Muscle layer of colon (tissue), 2 donors: ENCODE measurements at regions not wholly inside any gene's neighbourhood (a gene's known extent, or its start where the extent isn't known, plus 50 kb on each side); places are given as distances from the start of the nearest gene placed in this dataset.

Experiments
- H3K27ac ChIP-seq: one replicate; pipeline ENCODE4 v1.7.0; 2013; ENCODE audit warnings: low read depth, mild to moderate bottlenecking, low read length, moderate library complexity
- H3K27me3 ChIP-seq, 2 donors: one replicate each; pipeline ENCODE4 v1.7.0; 2013; ENCODE audit warnings: low read length in 2 of 2, mild to moderate bottlenecking in 2 of 2; ENCODE audit not compliant: insufficient read depth in 2 of 2, control insufficient read depth in 1 of 2
- H3K36me3 ChIP-seq: one replicate; pipeline ENCODE4 v1.7.0; 2013; ENCODE audit warnings: mild to moderate bottlenecking, low read length; ENCODE audit not compliant: insufficient read depth
- H3K4me1 ChIP-seq: one replicate; pipeline ENCODE4 v1.7.0; 2013; ENCODE audit warnings: mild to moderate bottlenecking, low read length; ENCODE audit not compliant: insufficient read depth
- H3K4me3 ChIP-seq, 2 donors: one replicate each; pipeline ENCODE4 v1.7.0; 2013; ENCODE audit warnings: low read length in 2 of 2, low read depth in 1 of 2, mild to moderate bottlenecking in 1 of 2, moderate library complexity in 1 of 2
- H3K9ac ChIP-seq: one replicate; pipeline ENCODE4 v1.7.0; 2013; ENCODE audit warnings: low read length
- H3K9me3 ChIP-seq: one replicate; pipeline ENCODE4 v1.7.0; 2013; ENCODE audit warnings: mild to moderate bottlenecking, low read length
- donor health status: abdominal sarcoma.
- donor health status: Adenocarcinoma of cecum.

GRCh38 chr16:72424757-72425156 lies 252.8 kb upstream of the PMFBP1 start:
- no peak overlapping the region for H3K4me3 ChIP-seq
- H3K27ac ChIP-seq: no peak overlapping the region
- no peaks in the 10 kb centered on the region for H3K4me1 ChIP-seq
- H3K36me3 ChIP-seq: no peaks in the 10 kb centered on the region
- no peaks in the 10 kb centered on the region for H3K27me3 ChIP-seq
- no peaks in the 10 kb centered on the region for H3K9me3 ChIP-seq
- H3K9ac ChIP-seq: no peak overlapping the region

GRCh38 chr16:72422308-72422897 lies 250.4 kb upstream of the PMFBP1 start:
- no peak overlapping the region for H3K27ac ChIP-seq
- H3K9ac ChIP-seq: no peak overlapping the region
- H3K36me3 ChIP-seq: no peaks in the 10 kb centered on the region
- no peaks in the 10 kb centered on the region for H3K9me3 ChIP-seq
- no peaks in the 10 kb centered on the region for H3K4me1 ChIP-seq
- no peaks in the 10 kb centered on the region for H3K27me3 ChIP-seq
- H3K4me3 ChIP-seq: no peak overlapping the region

- H3K36me3 ChIP-seq: no peaks in the 10 kb centered on the region
- no peak overlapping the region for H3K4me3 ChIP-seq
- no peaks in the 10 kb centered on the region for H3K4me1 ChIP-seq
- no peak overlapping the region for H3K27ac ChIP-seq
- H3K9me3 ChIP-seq: no peaks in the 10 kb centered on the region
- H3K9ac ChIP-seq: no peak overlapping the region
- no peaks in the 10 kb centered on the region for H3K27me3 ChIP-seq
Measured at GRCh38 chr16:72419638-72420037, 247.7 kb upstream of the PMFBP1 start.

- Histone ChIP-seq H3K9ac (no peak overlapping the region), H3K36me3 (no peaks in the 10 kb centered on the region), H3K27me3 (no peaks in the 10 kb centered on the region), H3K9me3 (no peaks in the 10 kb centered on the region), H3K4me1 (no peaks in the 10 kb centered on the region), H3K4me3 (no peak overlapping the region), H3K27ac (no peak overlapping the region)
Measured at GRCh38 chr16:72415379-72415778, 243.4 kb upstream of the PMFBP1 start.

GRCh38 chr16:72410492-72410891 lies 238.5 kb upstream of the PMFBP1 start:
- Histone ChIP-seq H3K36me3 (no peaks in the 10 kb centered on the region), H3K4me1 (no peaks in the 10 kb centered on the region), H3K4me3 (no peak overlapping the region), H3K9me3 (no peaks in the 10 kb centered on the region), H3K9ac (no peak overlapping the region), H3K27ac (no peak overlapping the region), H3K27me3 (no peaks in the 10 kb centered on the region)

GRCh38 chr16:72409423-72409822 lies 237.5 kb upstream of the PMFBP1 start:
- Histone ChIP-seq H3K4me1 (no peaks in the 10 kb centered on the region), H3K27me3 (no peaks in the 10 kb centered on the region), H3K9ac (no peak overlapping the region), H3K27ac (no peak overlapping the region), H3K9me3 (no peaks in the 10 kb centered on the region), H3K36me3 (no peaks in the 10 kb centered on the region), H3K4me3 (no peak overlapping the region)

GRCh38 chr16:72406390-72406789 lies 234.4 kb upstream of the PMFBP1 start:
- H3K27me3 ChIP-seq: no peaks in the 10 kb centered on the region
- H3K36me3 ChIP-seq: no peaks in the 10 kb centered on the region
- no peaks in the 10 kb centered on the region for H3K9me3 ChIP-seq
- no peaks in the 10 kb centered on the region for H3K4me1 ChIP-seq
- no peak overlapping the region for H3K4me3 ChIP-seq
- no peak overlapping the region for H3K9ac ChIP-seq
- H3K27ac ChIP-seq: no peak overlapping the region

GRCh38 chr16:72404299-72404698 lies 232.3 kb upstream of the PMFBP1 start:
- H3K9me3 ChIP-seq: no peaks in the 10 kb centered on the region
- H3K4me3 ChIP-seq: no peak overlapping the region
- H3K4me1 ChIP-seq: no peaks in the 10 kb centered on the region
- H3K27ac ChIP-seq: no peak overlapping the region
- H3K36me3 ChIP-seq: no peaks in the 10 kb centered on the region
- no peak overlapping the region for H3K9ac ChIP-seq
- H3K27me3 ChIP-seq: no peaks in the 10 kb centered on the region

GRCh38 chr16:72401084-72401361 lies 229.1 kb upstream of the PMFBP1 start:
- H3K36me3 ChIP-seq: no peaks in the 10 kb centered on the region
- no peak overlapping the region for H3K4me3 ChIP-seq
- no peak overlapping the region for H3K27ac ChIP-seq
- no peaks in the 10 kb centered on the region for H3K4me1 ChIP-seq
- no peaks in the 10 kb centered on the region for H3K27me3 ChIP-seq
- H3K9ac ChIP-seq: no peak overlapping the region
- H3K9me3 ChIP-seq: no peaks in the 10 kb centered on the region

- H3K9ac ChIP-seq: no peak overlapping the region
- no peaks in the 10 kb centered on the region for H3K27me3 ChIP-seq
- H3K36me3 ChIP-seq: no peaks in the 10 kb centered on the region
- H3K4me1 ChIP-seq: no peaks in the 10 kb centered on the region
- H3K9me3 ChIP-seq: no peaks in the 10 kb centered on the region
- no peak overlapping the region for H3K4me3 ChIP-seq
- no peak overlapping the region for H3K27ac ChIP-seq
Measured at GRCh38 chr16:72400257-72401083, 228.5 kb upstream of the PMFBP1 start.

GRCh38 chr16:72399811-72400210 lies 227.9 kb upstream of the PMFBP1 start:
- H3K4me1 ChIP-seq: no peaks in the 10 kb centered on the region
- H3K9ac ChIP-seq: no peak overlapping the region
- H3K27ac ChIP-seq: no peak overlapping the region
- no peak overlapping the region for H3K4me3 ChIP-seq
- no peaks in the 10 kb centered on the region for H3K9me3 ChIP-seq
- no peaks in the 10 kb centered on the region for H3K36me3 ChIP-seq
- H3K27me3 ChIP-seq: no peaks in the 10 kb centered on the region

GRCh38 chr16:72397876-72398275 lies 225.9 kb upstream of the PMFBP1 start:
- Histone ChIP-seq H3K9me3 (no peaks in the 10 kb centered on the region), H3K36me3 (no peaks in the 10 kb centered on the region), H3K27me3 (no peaks in the 10 kb centered on the region), H3K27ac (no peak overlapping the region), H3K4me3 (no peak overlapping the region), H3K4me1 (no peaks in the 10 kb centered on the region), H3K9ac (no peak overlapping the region)
